Suppressor macrophage treated with lipopolysaccharide for 4 hours (primary cell): ENCODE measurements at regions not wholly inside any gene's neighbourhood (a gene's known extent, or its start where the extent isn't known, plus 50 kb on each side); places are given as distances from the start of the nearest gene placed in this dataset.
"Not testable (repeated sequence)": the region's sequence is repeated elsewhere in the genome, so short reads cannot be mapped to it uniquely, and the experiment has no call there.

Experiments used
- DNase-seq: peaks from one replicate; pipeline ENCODE4 v3.0.0-alpha.2; 2020

DNA sequence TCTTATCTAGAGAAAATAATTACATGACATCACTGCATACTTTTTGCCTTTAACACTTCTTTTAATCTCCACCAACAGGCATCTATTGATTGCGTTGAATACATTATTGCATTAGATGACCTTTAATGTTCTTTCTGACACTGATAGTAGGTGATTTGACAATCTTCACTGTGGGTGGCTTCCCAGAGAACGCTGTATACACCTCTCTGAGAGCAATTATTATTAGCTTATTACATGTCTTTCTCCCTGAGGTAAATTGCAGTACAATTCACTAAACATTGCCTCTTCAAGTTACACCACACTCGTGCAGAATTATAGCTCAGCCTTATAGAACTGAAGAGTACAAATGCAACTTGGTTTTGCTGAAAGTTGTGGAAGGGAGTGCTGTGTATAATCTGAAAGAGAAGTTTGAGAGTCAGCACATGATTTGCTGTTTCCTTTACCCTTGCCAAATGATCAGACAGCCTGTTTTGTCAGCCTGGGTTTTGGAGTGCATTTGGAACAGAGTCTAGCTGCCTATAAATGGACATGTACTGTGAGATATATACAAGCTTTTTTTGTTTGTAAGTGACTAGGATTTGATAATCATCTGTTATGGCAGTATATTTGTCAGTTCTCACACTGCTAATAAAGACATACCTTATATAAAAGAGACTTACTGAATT is 369.2 kb downstream of the CCER1 start:
- DNase-seq: no peak

DNA sequence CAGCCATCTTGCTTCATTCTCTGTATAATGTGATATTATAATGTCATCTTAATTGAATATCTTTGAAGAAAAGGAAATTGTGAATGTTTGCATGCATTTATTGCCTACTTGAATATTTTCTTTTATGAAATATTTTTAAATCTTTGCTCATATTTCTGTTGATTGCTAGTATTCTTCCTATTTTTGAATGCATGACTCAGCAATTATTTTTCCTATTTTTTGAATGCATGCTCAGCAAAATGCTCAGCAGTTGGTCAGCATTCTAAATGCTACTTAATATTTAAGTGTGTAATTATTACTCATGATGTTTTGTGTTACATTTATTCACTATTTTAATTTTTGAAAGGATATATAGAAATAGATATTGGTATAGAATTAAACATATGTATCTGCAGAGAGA is 378.3 kb downstream of the CCER1 start:
- no peak for DNase-seq

DNA sequence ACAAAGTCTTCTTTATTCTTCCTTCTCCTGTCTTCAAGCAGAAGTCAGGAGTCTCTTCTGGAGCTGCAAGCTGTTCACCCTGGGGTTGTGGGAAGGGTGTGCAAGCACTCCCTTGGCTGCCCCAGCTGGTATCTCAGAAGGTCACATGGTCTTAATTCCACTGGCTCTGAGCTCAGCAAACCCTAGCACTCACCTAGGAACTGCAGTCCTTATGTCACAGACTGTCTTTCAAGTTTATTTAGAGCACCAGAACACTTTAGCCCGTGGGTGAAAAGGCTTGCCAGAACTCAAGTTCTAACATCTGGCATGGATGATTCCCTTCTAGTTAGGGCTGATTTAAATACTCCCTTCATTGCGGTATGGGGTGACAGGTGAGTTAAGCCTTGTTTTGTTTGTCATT is 379.0 kb downstream of the CCER1 start:
- DNase-seq: no peak

DNA sequence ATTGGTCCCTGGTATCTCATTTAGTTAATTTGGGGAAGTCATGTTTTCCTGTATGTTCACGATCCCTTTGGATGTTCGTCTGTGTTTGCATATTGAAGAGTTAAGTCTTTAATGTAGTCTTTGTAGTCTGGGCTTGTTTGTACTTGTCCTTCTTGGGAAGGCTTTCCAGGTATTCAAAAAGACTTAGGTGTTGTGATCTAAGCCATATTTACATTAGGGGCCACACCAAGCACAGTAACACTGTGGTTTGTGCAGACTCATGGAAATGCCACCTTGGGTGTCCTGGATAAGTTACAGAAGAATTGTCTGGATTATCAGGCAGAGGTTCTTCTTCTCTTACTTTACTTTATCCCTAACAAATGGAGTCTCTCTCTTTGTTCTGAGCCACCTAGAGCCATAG is 380.3 kb downstream of the CCER1 start:
- no peak for DNase-seq

DNA sequence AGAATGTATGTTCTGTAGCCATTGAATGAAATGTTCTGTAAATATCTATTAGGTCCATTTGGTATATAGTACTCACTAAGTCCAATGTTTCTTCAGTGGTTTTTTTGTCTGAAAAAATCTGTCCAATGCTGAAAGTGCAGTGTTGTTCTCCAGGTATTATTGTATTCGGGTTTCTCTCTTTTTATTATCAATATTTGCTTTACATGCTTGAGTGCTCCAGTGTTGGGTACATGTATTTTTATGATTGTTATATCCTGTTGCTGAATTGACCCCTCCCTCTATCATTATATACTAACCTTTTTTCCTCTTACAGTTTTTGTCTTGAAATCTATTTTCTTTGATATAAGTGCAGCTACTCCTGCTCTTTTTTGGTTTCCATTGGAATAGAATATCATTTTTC is 382.2 kb downstream of the CCER1 start:
- DNase-seq: no peak

DNA sequence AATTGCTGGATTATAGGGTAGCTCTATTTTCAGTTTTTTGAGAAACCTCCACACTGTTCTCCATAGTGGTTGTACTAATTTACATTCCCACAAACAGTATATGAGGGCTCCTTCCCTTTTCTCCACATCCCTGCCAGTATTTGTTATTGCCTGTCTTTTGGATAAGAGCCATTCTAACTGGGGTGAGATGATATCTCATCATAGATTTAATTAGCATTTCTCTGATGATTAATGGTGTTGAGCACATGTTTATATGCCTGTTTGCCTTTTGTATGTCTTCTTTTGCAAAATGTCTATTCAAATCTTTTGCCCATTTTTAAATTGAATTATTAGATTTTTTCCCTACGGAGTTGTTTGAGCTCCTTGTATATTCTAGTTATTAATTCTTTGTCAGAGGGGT is 385.3 kb downstream of the CCER1 start:
- no peak for DNase-seq

DNA sequence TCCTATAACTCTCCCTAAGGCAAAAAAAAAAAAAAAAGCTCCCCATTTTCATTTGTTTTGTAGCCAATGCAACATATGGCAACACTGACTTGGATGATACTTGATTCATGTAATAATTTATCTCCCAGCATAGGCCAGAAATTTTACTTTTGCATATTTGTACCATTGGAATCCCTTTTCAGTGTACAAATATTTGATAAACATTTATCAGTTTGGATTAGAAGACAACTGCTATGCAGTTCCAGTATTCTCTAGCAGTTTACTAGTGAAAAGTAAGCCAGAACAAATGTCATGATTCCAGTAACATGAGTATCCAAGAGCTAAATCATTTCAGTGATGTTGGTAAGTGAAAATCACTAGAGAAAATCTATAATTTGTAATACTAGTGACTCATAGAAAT is 392.3 kb downstream of the CCER1 start:
- no peak for DNase-seq

DNA sequence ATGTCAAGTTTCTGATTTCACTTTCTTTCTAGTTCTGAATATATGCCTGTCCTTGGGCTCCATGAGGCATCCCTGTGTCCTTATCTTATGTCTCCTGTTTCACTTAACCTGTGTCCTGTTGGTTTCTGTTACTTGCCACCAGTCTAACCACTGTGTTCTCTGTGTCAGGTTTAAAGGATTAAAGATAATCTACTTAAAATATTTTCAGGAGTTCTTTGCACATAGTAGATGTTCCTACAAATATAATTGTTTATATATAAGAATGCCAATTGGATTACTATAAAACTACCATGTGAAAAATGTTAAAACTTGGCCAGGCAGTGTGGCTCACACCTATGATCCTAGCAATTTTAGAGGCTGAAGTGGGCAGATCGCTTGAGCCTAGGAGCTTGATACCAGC is 406.4 kb downstream of the CCER1 start:
- DNase-seq: no peak

DNA sequence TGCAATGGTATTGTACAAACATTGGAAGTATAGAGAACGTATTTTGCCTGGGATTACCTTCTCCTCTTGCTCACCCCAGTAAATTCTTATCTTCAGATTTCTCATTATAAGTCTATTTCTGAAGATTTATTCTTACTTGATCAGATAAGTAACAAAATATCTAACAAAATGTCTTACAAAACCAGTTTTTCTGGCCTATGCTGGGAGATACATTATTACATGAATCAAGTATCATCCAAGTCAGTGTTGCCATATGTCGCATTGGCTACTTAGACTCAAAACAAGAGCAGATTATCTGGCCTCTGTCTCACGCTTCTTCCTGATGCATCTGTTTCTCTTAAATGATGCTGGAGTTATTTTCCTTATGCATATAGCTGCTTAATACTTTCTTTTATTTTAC is 408.5 kb downstream of the CCER1 start:
- no peak for DNase-seq

DNA sequence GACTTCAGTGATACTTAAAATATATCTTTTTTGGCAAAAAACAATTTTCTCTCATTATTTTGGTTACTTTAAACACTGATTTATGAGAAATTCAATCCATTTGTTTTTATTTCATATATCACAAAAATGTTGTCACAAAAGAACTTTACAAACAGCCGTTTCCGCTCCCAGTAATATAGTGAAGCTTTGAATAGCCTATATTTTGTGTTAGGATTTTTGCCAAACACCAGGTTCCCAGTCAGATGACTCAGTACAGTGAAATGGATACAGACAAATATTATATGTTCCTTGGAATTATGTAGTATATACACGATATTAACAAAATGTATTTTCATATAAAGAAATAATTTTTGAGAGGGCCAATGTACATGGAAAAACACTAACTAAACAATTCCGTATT is 411.1 kb downstream of the CCER1 start:
- no peak for DNase-seq

DNA sequence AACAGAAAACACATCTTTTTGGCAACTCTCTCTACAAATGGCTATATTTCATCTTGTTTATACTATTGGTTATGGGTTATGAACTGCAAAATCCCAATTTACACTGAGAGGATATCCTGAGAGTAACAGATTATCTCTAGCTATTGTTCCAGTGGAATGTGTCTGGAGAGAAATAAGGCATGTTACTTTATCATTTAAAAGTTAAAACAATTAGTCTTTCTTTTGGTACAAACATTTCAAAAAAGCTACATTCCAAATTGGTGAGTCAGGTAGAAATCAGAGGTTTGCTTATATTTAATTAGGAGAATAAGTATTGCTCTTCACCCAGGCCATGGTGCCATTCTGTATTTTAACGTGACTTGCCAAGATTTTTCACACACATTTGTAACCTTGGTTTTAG is 411.6 kb downstream of the CCER1 start:
- DNase-seq: no peak

DNA sequence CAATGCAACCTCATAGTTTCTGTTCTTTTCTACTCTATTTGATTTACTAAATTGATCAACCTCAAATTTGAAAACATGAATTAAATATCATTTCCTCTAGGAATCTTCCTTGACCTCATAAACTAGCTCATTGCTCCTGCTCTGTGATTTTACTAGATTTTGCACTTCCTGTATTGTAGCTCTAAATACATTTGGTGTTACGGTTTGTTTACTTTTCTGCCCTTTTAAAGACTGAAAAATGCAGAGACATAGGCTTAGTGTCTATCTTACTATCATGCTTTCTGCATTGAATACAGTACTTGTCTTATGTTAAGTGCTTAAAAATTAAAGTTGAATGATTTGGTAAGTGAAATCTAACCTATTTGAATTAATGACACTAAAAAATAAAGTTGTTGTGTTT is 412.1 kb downstream of the CCER1 start:
- DNase-seq: not testable (repeated sequence)

DNA sequence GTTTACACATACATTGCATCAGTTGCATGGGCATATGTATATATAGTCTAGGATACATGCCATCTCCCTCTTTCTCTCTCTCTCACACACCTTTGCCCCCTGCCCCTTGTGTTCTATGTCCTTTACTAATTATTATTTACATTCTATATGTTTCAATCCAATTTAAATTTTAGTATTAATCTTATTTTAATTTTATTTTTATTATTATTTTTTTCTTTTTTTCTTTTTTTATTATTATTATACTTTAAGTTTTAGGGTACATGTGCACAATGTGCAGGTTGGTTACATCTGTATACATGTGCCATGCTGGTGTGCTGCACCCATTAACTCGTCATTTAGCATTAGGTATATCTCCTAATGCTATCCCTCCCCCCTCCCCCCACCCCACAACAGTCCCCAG is 421.1 kb downstream of the CCER1 start:
- DNase-seq: not testable (repeated sequence)

DNA sequence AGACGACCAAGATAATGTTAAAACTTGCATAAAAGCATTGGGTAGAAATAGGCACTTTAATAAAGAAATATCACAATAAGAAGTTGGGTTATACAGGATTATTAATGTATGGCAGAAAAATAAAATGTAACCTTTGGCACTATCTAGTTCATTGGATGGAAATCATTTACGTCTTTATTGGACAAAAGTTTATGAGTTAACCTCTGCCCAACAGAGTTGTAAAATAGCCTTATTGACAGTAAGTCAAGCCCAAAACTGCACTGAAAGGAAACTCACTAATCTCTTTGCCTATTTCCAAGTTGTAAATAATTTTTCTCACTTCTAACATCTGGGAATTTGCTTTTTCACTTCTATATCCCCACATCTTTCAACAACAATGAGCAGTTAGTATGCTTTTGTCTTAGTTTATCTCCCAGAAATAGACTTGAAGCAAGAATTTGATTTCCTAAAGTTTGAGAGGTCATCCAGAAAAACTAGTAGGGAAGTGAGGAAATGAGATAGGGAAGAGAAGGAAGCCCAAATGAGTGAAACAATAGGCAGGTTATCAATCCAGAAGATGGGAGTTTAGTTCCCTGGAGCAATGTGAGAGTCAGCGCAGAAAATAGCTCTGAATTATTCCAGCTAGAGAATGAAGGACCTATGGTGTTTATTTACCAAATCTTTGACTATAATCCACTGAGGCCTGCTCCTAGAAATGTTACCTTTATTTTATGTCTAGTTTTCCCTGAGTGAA is 434.8 kb downstream of the CCER1 start:
- no peak for DNase-seq

DNA sequence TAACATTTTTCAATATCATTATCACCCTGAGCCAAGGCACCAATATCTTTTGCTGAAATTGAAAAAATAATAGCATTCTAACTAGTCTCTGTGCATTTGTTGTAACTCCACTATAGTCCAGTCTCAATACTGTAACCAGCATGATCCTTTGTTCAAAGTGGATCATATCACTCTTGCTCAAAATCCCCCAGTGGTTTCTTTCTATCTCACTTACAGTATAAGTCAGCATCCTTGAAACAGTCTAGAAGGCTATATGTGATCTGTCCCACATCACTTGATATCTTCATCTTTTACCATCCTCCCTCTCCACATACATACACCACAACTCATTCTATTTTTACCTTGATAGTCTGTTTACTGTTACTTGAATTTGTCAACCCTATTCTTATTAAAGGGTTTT is 435.7 kb downstream of the CCER1 start:
- DNase-seq: no peak

DNA sequence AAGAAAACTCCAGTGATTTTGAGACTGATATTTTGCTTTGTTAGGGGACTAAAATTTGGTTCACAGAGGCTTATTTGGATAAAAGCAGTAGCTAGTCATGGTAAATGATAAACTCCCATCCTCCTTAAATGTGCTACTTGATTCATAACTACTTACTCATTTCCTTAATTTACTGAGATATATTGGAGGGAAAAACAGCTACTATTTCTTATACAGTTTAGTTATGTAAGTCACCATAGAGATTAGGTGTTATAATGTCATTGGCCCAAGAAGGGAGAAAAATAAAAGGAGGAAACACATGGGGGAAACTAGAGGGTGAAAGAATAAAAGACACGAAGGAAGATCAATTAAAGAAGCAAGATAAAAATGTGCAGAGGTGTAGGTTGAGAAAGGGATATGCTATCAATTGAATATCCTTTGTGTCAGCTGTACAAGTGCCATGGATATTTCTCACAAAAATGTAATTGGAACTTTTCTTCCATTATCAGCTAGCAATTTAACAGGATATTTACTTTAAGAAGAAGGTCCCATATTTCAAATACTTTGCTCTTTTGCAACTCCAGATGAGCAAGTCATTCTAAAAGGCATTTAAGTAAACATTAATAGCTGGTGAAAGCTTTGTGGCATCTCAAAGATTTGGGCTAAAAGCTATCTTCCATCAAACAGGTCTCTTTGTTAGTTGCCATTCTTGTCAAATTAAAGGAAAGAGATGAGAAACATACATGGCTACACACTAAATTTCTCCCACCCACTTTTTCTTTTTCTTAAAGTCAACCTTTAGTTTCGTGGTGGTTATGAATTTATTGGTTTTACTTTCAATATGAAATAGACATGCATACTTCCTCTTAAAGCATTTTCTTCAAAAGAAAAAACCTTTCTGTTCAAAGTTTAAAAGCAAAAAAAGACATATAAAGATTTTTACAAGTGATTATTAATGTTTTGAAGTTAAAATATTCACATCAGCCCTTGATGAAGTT is 439.5 kb downstream of the CCER1 start:
- DNase-seq: peak; percentile 2

DNA sequence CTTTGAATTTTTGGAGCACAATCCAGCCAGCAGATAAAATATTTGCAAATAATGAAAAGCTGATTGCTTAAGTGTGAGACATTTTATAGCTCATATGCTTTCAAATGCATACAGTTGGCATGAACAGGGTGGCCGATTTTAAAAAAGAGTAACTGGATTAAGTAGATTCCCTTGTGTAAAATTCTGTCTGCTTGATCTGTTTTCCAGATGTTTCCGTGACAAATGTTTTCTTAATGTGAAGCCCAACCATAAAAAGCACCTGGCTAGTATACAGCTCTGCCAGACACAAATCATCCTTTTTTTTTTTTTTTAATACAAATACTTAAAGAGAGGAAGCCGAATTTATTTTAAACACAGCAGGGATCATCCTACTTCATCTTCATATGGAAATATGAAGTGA is 440.7 kb downstream of the CCER1 start:
- no peak for DNase-seq

DNA sequence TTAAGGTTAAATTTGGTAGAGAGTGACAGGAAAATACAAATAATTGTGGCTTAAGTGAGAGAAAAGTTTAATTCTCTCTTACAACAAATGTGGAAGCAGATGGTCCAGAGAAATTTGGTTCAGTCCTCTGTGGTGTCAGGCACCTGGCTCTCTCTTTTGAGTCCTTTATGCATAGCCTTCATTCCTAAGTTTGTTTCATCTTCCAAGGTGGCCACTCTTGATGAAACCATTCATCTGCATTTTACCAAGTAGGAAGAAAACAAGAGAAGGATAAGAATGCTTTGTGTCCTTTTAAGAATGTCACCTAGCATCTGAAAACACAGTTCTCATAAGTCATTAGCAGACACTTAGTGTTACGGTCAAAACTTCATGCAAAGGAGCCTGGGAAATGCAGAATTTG is 442.5 kb downstream of the CCER1 start:
- DNase-seq: no peak

DNA sequence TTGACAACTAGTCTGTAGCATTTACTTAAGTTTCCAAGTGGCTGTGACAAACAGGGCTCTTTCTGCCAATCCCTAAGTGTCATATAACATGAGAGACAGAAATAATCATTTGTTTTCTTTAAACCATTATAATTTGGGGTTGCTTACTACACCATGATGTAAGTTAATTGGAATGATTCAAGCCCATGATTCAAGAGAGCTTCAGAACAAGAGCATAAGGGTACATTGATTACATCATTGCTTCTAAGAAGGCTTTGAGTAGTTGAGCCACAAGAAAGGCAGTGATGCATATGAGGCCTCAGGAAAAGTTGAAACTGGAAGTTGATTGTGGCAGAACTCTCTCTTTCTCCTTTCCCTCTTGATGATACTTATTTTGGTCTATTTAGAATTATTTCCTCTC is 444.0 kb downstream of the CCER1 start:
- DNase-seq: no peak

DNA sequence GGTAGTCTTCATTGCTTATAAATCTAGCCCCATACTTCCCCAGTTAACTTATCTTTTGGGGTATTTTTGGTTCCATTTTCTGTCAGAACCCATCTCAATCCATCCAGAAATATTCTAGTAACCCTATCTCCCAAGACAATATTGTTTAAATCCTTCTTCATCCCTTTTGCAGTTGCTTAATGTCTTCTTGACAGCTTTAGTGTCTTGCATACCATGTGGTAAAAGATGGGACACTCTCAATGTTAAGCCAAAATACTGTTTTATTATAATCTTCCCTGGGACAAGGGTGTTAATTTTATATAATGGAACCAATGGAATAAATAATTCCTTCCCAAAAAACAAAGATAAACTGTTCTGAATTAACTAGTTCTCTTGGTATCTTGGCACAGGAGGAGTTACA is 450.2 kb downstream of the CCER1 start:
- DNase-seq: no peak

DNA sequence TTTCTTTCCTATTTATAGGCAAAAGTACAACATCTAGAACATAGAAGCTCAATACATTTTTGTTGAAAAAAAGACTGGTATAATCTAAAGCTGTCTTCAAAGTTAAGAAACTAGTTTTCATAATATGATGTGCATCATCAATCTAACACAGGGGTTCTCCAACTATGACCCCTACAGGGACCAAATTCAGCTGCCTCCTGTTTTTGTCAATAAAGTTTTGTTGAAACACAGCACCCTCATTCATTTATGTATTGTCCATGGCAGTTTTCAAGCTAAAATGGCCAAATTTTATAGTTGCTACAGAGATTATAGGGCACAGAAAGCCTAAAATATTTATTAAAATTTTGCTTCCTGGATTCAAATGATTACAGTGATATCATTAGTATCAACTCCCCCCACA is 452.9 kb downstream of the CCER1 start:
- DNase-seq: no peak

DNA sequence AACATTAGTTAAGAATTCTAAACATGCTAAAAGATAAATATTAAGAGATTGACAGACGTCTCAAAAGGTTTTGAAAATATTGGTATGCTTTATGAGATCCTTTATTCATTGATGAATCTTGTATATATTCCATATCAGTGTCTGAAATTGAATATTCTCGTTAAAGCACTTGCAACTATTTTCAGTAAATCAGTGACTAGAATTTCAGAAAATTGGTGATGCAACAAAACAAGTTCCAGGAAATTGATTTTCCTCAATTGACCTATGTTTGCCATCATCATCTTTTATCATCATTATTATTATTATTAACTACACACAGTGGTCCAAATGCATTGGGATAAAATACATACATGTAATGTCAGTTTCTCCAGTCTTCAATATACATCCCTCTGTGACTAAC is 453.6 kb downstream of the CCER1 start:
- no peak for DNase-seq

DNA sequence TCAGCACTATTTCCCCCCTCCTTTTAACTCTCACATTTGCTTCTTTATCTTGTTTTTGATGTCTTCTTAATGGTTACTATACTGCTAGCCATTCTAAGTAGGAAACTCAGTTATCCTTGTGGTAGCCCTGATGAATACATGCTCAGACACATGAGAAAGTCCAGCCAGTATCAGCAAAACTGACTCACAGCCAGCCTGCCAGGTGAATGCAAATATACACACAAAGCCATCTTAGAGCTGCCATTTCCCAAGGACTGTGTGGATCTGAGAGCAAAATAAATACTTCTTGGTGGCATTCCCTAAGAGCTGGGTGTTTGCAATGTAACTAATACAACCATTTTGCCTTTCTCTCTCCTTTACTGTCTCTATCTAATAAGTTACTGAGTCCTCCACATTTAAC is 455.2 kb downstream of the CCER1 start:
- no peak for DNase-seq
